Ishikawa (cell line): ENCODE measurements at regions not wholly inside any gene's neighbourhood (a gene's known extent, or its start where the extent isn't known, plus 50 kb on each side); places are given as distances from the start of the nearest gene placed in this dataset.

Experiments used
- CEBPB ChIP-seq: IDR thresholded peaks from 2 replicates; pipeline ENCODE4 v1.6.1; 2012
- CREB1 ChIP-seq: IDR thresholded peaks from 2 replicates; pipeline ENCODE4 v1.6.1; 2012; ENCODE audit warnings: low read depth
- EGR1 ChIP-seq: IDR thresholded peaks from 2 replicates; pipeline ENCODE4 v1.6.1; 2012
- EP300 ChIP-seq: IDR thresholded peaks from 2 replicates; pipeline ENCODE4 v1.6.1; 2012; ENCODE audit warnings: borderline replicate concordance
- FOXM1 ChIP-seq: IDR thresholded peaks from 2 replicates; pipeline ENCODE4 v1.6.1; 2012; ENCODE audit warnings: low read depth, borderline replicate concordance
- MAX ChIP-seq: IDR thresholded peaks from 2 replicates; pipeline ENCODE4 v1.6.1; 2012
- NFIC ChIP-seq: IDR thresholded peaks from 2 replicates; pipeline ENCODE4 v1.6.1; 2012
- RAD21 ChIP-seq: IDR thresholded peaks from 2 replicates; pipeline ENCODE4 v1.6.1; 2012; ENCODE audit warnings: low read depth
- REST ChIP-seq: IDR thresholded peaks from 2 replicates; pipeline ENCODE4 v1.6.1; 2012; ENCODE audit warnings: low read depth, mild to moderate bottlenecking
- TAF1 ChIP-seq: IDR thresholded peaks from 2 replicates; pipeline ENCODE4 v1.6.1; 2012; ENCODE audit warnings: low read depth, mild to moderate bottlenecking
- TCF12 ChIP-seq: IDR thresholded peaks from 2 replicates; pipeline ENCODE4 v1.6.1; 2012; ENCODE audit warnings: low read depth
- TEAD4 ChIP-seq: IDR thresholded peaks from 2 replicates; pipeline ENCODE4 v1.6.1; 2012
- USF1 ChIP-seq: IDR thresholded peaks from 2 replicates; pipeline ENCODE4 v1.6.1; 2012
- YY1 ChIP-seq: IDR thresholded peaks from 2 replicates; pipeline ENCODE4 v1.6.1; 2012; ENCODE audit warnings: low read depth
- ZBTB7A ChIP-seq: IDR thresholded peaks from 2 replicates; pipeline ENCODE4 v1.6.1; 2012; ENCODE audit warnings: low read depth

GRCh38 chr1:228917342-228917741 lies 182.1 kb downstream of the RHOU start:
- TF ChIP-seq USF1 (no peak), FOXM1 (no peak), CREB1 (no peak), TEAD4 (no peak), MAX (no peak), EP300 (no peak)

GRCh38 chr1:228917755-228918154 lies 182.5 kb downstream of the RHOU start:
- TF ChIP-seq ZBTB7A = no peak
- TF ChIP-seq TEAD4 = no peak
- TF ChIP-seq MAX = no peak
- TF ChIP-seq CREB1 = no peak
- no peak for TF ChIP-seq USF1
- no peak for TF ChIP-seq TAF1
- no peak for TF ChIP-seq FOXM1
- no peak for TF ChIP-seq RAD21
- no peak for TF ChIP-seq NFIC
- TF ChIP-seq YY1 = no peak

- no peak for TF ChIP-seq MAX
- no peak for TF ChIP-seq RAD21
- no peak for TF ChIP-seq CREB1
- TF ChIP-seq TCF12 = no peak
- no peak for TF ChIP-seq YY1
- no peak for TF ChIP-seq EP300
- TF ChIP-seq FOXM1 = no peak
- TF ChIP-seq USF1 = no peak
- no peak for TF ChIP-seq NFIC
- no peak for TF ChIP-seq TEAD4
- no peak for TF ChIP-seq CEBPB
- no peak for TF ChIP-seq REST
- no peak for TF ChIP-seq TAF1
- TF ChIP-seq EGR1 = no peak
- TF ChIP-seq ZBTB7A = no peak
Measured at GRCh38 chr1:228918335-228918734, 183.1 kb downstream of the RHOU start.

- TF ChIP-seq CREB1 (no peak), YY1 (no peak), NFIC (no peak)
Measured at GRCh38 chr1:228919914-228920313, 184.6 kb downstream of the RHOU start.

GRCh38 chr1:228920831-228921230 lies 185.6 kb downstream of the RHOU start:
- no peak for TF ChIP-seq CREB1

GRCh38 chr1:228921481-228921880 lies 186.2 kb downstream of the RHOU start:
- TF ChIP-seq EP300 = no peak
- TF ChIP-seq CEBPB = no peak
- no peak for TF ChIP-seq TAF1
- TF ChIP-seq ZBTB7A = no peak
- no peak for TF ChIP-seq TEAD4
- no peak for TF ChIP-seq MAX
- no peak for TF ChIP-seq TCF12
- no peak for TF ChIP-seq YY1
- TF ChIP-seq EGR1 = no peak
- no peak for TF ChIP-seq NFIC
- TF ChIP-seq CREB1 = no peak
- TF ChIP-seq FOXM1 = no peak
- TF ChIP-seq REST = no peak
- no peak for TF ChIP-seq RAD21
- no peak for TF ChIP-seq USF1
